H1 (cell line): ENCODE measurements at regions not wholly inside any gene's neighbourhood (a gene's known extent, or its start where the extent isn't known, plus 50 kb on each side); places are given as distances from the start of the nearest gene placed in this dataset.

Source experiments
- CTCF ChIA-PET: fragments of 300-600 bp; sonication (Branson Sonifier 250); formaldehyde crosslinking; loops from one replicate; lab custom pipeline; 2021; ENCODE audit not compliant: partially characterized antibody; lab: Charles Lee
- POLR2A ChIA-PET: fragments of 300-600 bp; sonication (Branson Sonifier 250); formaldehyde crosslinking; loops from one replicate; lab custom pipeline; 2021; ENCODE audit warnings: inconsistent platforms; ENCODE audit not compliant: partially characterized antibody; lab: Charles Lee
- DNase-seq, 2 experiments: peaks; one replicate each; pipeline versions ENCODE4 v3.0.0 to v3.0.0-alpha.2; 2010 to 2022; ENCODE audit warnings: low spot score in 2 of 2, low read depth in 1 of 2, mixed read lengths in 1 of 2
- FAIRE-seq: peaks from 2 replicates; lab custom pipeline; 2011; peaks lifted over from hg19 to GRCh38; lab: Jason Lieb, UNC
- H2AFZ ChIP-seq: 2 replicates; pipeline ENCODE4 v1.8.1; 2012; ENCODE audit warnings: low read length, inconsistent platforms
- H2AK5ac ChIP-seq: 2 replicates; pipeline ENCODE4 v1.6.1; 2013; ENCODE audit warnings: low read depth, low read length
- H2BK120ac ChIP-seq: replicated peaks from 2 replicates; pipeline ENCODE3; 2013; ENCODE audit warnings: low read depth, low read length, inconsistent platforms
- H2BK12ac ChIP-seq: 2 replicates; pipeline ENCODE4 v1.6.1; 2013; ENCODE audit warnings: low read depth, low read length
- H2BK15ac ChIP-seq: 2 replicates; pipeline ENCODE4 v1.6.1; 2013; ENCODE audit warnings: low read length
- H2BK20ac ChIP-seq: 2 replicates; pipeline ENCODE4 v1.6.1; 2013; ENCODE audit warnings: low read length
- H2BK5ac ChIP-seq: 2 replicates; pipeline ENCODE4 v1.6.1; 2013; ENCODE audit warnings: low read depth, low read length
- H3K14ac ChIP-seq: 2 replicates; pipeline ENCODE4 v1.6.1; 2013; ENCODE audit warnings: inconsistent platforms; ENCODE audit not compliant: insufficient read length
- H3K18ac ChIP-seq: 2 replicates; pipeline ENCODE4 v1.6.1; 2013; ENCODE audit warnings: low read length; ENCODE audit errors: extremely low read depth
- H3K23ac ChIP-seq: 2 replicates; pipeline ENCODE4 v1.6.1; 2013; ENCODE audit warnings: inconsistent platforms; ENCODE audit not compliant: insufficient read length
- H3K23me2 ChIP-seq: 2 replicates; pipeline ENCODE4 v1.6.1; 2013; ENCODE audit warnings: low read depth, low read length
- H3K27ac ChIP-seq: 2 replicates; pipeline ENCODE4 v1.6.1; 2011; ENCODE audit warnings: low read depth, low read length, inconsistent platforms
- H3K27me3 ChIP-seq, 4 experiments: replicated peaks in 1 of 4; 1 replicate in 1 of 4; 2 replicates in 3 of 4; pipeline versions ENCODE4 v1.6.1 to v1.8.1; 2011 to 2013; ENCODE audit warnings: low read length in 3 of 4, mild to moderate bottlenecking in 3 of 4, inconsistent platforms in 2 of 4, mixed read lengths in 2 of 4, moderate library complexity in 1 of 4; ENCODE audit not compliant: control insufficient read depth in 3 of 4, insufficient read depth in 3 of 4; ENCODE audit errors: extremely low read depth in 1 of 4
- H3K36me3 ChIP-seq, 4 experiments: 2 replicates each; pipeline versions ENCODE4 v1.6.1 to v1.8.1; 2011 to 2013; ENCODE audit warnings: mild to moderate bottlenecking in 4 of 4, low read length in 3 of 4, moderate library complexity in 2 of 4, control low read depth in 1 of 4, inconsistent platforms in 1 of 4; ENCODE audit not compliant: insufficient read depth in 4 of 4, control insufficient read depth in 2 of 4
- H3K4ac ChIP-seq: replicated peaks from 2 replicates; pipeline ENCODE3; 2013; ENCODE audit warnings: low read length, low read depth, mixed read lengths, inconsistent platforms; ENCODE audit not compliant: insufficient read length
- H3K4me1 ChIP-seq, 4 experiments: replicated peaks in 1 of 4; 1 replicate in 1 of 4; 2 replicates in 3 of 4; pipeline versions ENCODE4 v1.6.1 to v1.8.1; 2011 to 2013; ENCODE audit warnings: low read length in 3 of 4, inconsistent platforms in 2 of 4, mixed read lengths in 1 of 4; ENCODE audit not compliant: insufficient read depth in 4 of 4, control insufficient read depth in 3 of 4
- H3K4me2 ChIP-seq, 2 experiments: 2 replicates each; pipeline versions ENCODE4 v1.6.1 to v1.8.1; 2011 to 2013; ENCODE audit warnings: low read depth in 2 of 2, low read length in 2 of 2, control low read depth in 1 of 2, inconsistent platforms in 1 of 2, mild to moderate bottlenecking in 1 of 2; ENCODE audit not compliant: insufficient read depth in 1 of 2
- H3K4me3 ChIP-seq, 4 experiments: fragments of 200-600, 300-600 bp in 1 of 4; sonication (generic), shearing (Covaris generic), sonication (Bioruptor Twin) in 1 of 4; 2 replicates each; pipeline versions ENCODE4 v1.5.1 to v1.8.1; 2011 to 2016; ENCODE audit warnings: low read length in 4 of 4, low read depth in 3 of 4, control low read depth in 2 of 4, inconsistent platforms in 2 of 4, mild to moderate bottlenecking in 2 of 4, mixed read lengths in 1 of 4, moderate library complexity in 1 of 4; ENCODE audit not compliant: insufficient read depth in 2 of 4; ENCODE audit errors: extremely low read depth in 1 of 4
- H3K56ac ChIP-seq: replicated peaks from 2 replicates; pipeline ENCODE3; 2013; ENCODE audit warnings: low read depth, mild to moderate bottlenecking, mixed read lengths, low read length, inconsistent platforms; ENCODE audit not compliant: insufficient read length
- H3K79me1 ChIP-seq: 2 replicates; pipeline ENCODE4 v1.6.1; 2013; ENCODE audit warnings: low read depth, low read length, control low read depth
- H3K79me2 ChIP-seq, 2 experiments: 2 replicates each; pipeline versions ENCODE4 v1.6.1 to v1.8.1; 2012 to 2013; ENCODE audit warnings: low read length in 2 of 2, mild to moderate bottlenecking in 2 of 2, inconsistent platforms in 1 of 2; ENCODE audit not compliant: insufficient read depth in 2 of 2, control insufficient read depth in 1 of 2
- H3K9ac ChIP-seq, 4 experiments: replicated peaks in 1 of 4; 1 replicate in 1 of 4; 2 replicates in 3 of 4; pipeline versions ENCODE4 v1.6.1 to v1.8.1; 2011 to 2013; ENCODE audit warnings: low read depth in 3 of 4, low read length in 3 of 4, control low read depth in 2 of 4, mild to moderate bottlenecking in 2 of 4, moderate library complexity in 2 of 4, inconsistent platforms in 1 of 4; ENCODE audit errors: extremely low read depth in 1 of 4
- H3K9me3 ChIP-seq, 2 experiments: 2 replicates each; pipeline versions ENCODE4 v1.6.1 to v1.8.1; 2012 to 2013; ENCODE audit warnings: mild to moderate bottlenecking in 2 of 2, moderate library complexity in 2 of 2, control low read depth in 1 of 2, inconsistent platforms in 1 of 2, low read depth in 1 of 2, low read length in 1 of 2, mixed read lengths in 1 of 2; ENCODE audit not compliant: insufficient read depth in 2 of 2
- H4K20me1 ChIP-seq, 2 experiments: replicated peaks in 1 of 2; 2 replicates each; pipeline versions ENCODE3 to v1.8.1; 2011 to 2013; ENCODE audit warnings: inconsistent platforms in 2 of 2, low read length in 2 of 2, mild to moderate bottlenecking in 1 of 2; ENCODE audit not compliant: insufficient read depth in 2 of 2, control insufficient read depth in 1 of 2
- H4K5ac ChIP-seq: 2 replicates; pipeline ENCODE4 v1.6.1; 2013; ENCODE audit warnings: low read length, low read depth, mixed read lengths, inconsistent platforms; ENCODE audit not compliant: insufficient read length
- H4K8ac ChIP-seq: 2 replicates; pipeline ENCODE4 v1.8.0; 2013; ENCODE audit warnings: mild to moderate bottlenecking, moderate library complexity, low read length, inconsistent platforms; ENCODE audit not compliant: insufficient read depth; ENCODE audit errors: extremely low read depth
- H4K91ac ChIP-seq: replicated peaks from 2 replicates; pipeline ENCODE3; 2013; ENCODE audit warnings: low read length, mixed read lengths, inconsistent platforms; ENCODE audit not compliant: insufficient read length
- BCL11A ChIP-seq, 2 experiments: IDR thresholded peaks; one replicate each; pipeline ENCODE4 v1.6.1; 2011; ENCODE audit warnings: low read depth in 2 of 2, low read length in 2 of 2, mild to moderate bottlenecking in 2 of 2
- SRF ChIP-seq: IDR thresholded peaks from 2 replicates; pipeline ENCODE4 v1.6.1; 2011; ENCODE audit warnings: mild to moderate bottlenecking, low read depth, low read length, moderate library complexity
- YY1 ChIP-seq: IDR thresholded peaks from 2 replicates; pipeline ENCODE4 v1.6.1; 2011; ENCODE audit warnings: low read depth, mild to moderate bottlenecking, low read length
- WGBS, 2 experiments: shearing (Covaris generic) in 1 of 2; methylation state at CpG; one replicate each; pipeline versions ENCODE4 v1.1.6 to v1.1.7; 2013 to 2015; ENCODE audit warnings: low lambda C conversion rate in 2 of 2, mixed read lengths in 2 of 2, inconsistent platforms in 1 of 2, low coverage in 1 of 2, missing lambda C conversion rate in 1 of 2; ENCODE audit not compliant: insufficient replicate concordance in 2 of 2, insufficient coverage in 1 of 2, insufficient read length in 1 of 2; ENCODE audit errors: extremely low coverage in 1 of 2, missing lambda C conversion rate in 1 of 2; 5-methylcytosine and 5-hydroxymethylcytosine counted together

- no peaks in the 10 kb centered on the region for H3K23me2 ChIP-seq
- ChIA-PET CTCF (interaction anchor here (1.1 kb wide), 1 partner anchor 21 kb away, joined by 5 read pairs; no protein-coding TSS in a partner anchor), POLR2A (no interaction called here)
- H3K56ac ChIP-seq, result no peak overlapping the region
- no peak overlapping the region for H3K4ac ChIP-seq
- H2BK5ac ChIP-seq, result no peak overlapping the region
- H2BK15ac ChIP-seq, result no peak overlapping the region
- no peak overlapping the region for H3K27ac ChIP-seq
- H2AFZ ChIP-seq, result no peak overlapping the region
- 54% methylated on average over 2 of the region's 2 CpGs; no CpG with 5 or more reads in 1 of the 2 experiments for WGBS, 2 experiments
- no peak overlapping the region for H3K14ac ChIP-seq
- DNase-seq (no peak), FAIRE-seq (no peak)
- no peak overlapping the region for H4K5ac ChIP-seq
- H3K36me3 ChIP-seq, result no peaks in the 10 kb centered on the region
- no peak overlapping the region for H4K91ac ChIP-seq
- H3K79me1 ChIP-seq, result no peaks in the 10 kb centered on the region
- peak overlapping the region in 1 of 2 experiments; percentile 16; a peak in 1 of 4 replicates for H3K4me2 ChIP-seq
- H3K79me2 ChIP-seq, result no peaks in the 10 kb centered on the region
- H2BK12ac ChIP-seq, result no peak overlapping the region
- H3K23ac ChIP-seq, result no peak overlapping the region
- H2BK20ac ChIP-seq, result no peak overlapping the region
- H3K27me3 ChIP-seq, result no peaks in the 10 kb centered on the region
- H3K4me3 ChIP-seq, result no peak overlapping the region
- H2AK5ac ChIP-seq, result no peak overlapping the region
- TF ChIP-seq SRF (no peak), BCL11A (IDR thresholded peaks at IDR 0.05; ENCODE audit: low read depth in 2 of 2, low read length in 2 of 2) (no peak), YY1 (no peak)
- no peak overlapping the region for H3K18ac ChIP-seq
- H3K9me3 ChIP-seq, result no peaks in the 10 kb centered on the region
- H4K20me1 ChIP-seq, result no peaks in the 10 kb centered on the region
- H2BK120ac ChIP-seq, result no peak overlapping the region
- H3K9ac ChIP-seq, result no peak overlapping the region
- no peak overlapping the region for H4K8ac ChIP-seq
- peaks cover 0 to 7% (median 0%) of the 10 kb centered on the region in 4 experiments; a peak in 4 of 7 replicates for H3K4me1 ChIP-seq
Observed at GRCh38 chr6:49155316-49155715, 307.7 kb downstream of the MMUT start.
